ENCODE measurements at regions not wholly inside any gene's neighbourhood (a gene's known extent, or its start where the extent isn't known, plus 50 kb on each side); places are given as distances from the start of the nearest gene placed in this dataset.

DNA sequence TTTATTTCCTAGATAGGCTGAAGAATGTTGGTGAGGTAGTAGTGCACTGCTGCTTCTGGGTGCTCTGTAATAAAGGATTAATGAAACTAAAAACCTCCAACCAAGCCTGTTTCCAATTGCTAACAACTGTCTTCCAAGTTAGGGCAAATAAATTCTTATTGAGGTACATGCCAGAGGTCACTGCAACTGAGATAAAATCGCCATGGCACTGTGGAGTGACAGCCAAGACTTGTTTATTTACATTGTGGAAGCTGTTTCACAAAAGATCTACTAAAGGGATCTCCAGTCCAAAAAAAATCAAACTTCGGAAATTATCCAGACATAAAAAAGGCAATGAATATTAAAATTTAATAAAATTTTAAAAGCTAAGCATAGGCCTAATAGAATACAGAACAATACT lies 65.2 kb downstream of the HYCC1 start:
- CTCF ChIA-PET = no interaction called here
- H3K27ac ChIP-seq (ENCODE audit: low read length) = no peak overlapping the region

DNA sequence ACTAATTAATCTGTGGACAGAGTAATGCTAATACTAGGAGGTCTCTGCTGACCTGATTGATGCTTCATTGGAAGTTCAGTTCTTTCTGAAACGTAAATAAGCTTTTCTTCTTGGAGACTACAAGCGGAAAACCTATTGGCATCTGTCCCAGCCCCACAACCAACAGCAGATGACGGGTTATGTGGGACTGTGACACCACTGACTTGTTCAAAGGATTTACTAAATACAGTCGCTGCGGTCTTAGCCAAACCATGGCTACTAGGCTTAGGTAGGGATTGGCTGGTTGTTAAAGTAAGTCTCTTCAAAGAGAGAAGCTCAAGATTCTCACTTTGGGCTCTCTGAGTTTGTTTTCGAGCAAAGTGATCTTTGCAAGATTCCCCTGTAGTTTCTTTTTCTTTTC lies 68.3 kb downstream of the HYCC1 start:
- Histone ChIP-seq H3K4me1 (ENCODE audit: control insufficient read depth in 1 of 2, extremely low read depth in 1 of 2, insufficient read depth in 2 of 2, low read length in 2 of 2) (no peaks in the 10 kb centered on the region), H3K36me3 (ENCODE audit: control insufficient read depth in 2 of 2, extremely low read depth in 1 of 2, insufficient read depth in 1 of 2, low read length in 1 of 2) (peaks cover 0 to 2% of the 10 kb centered on the region in 2 donors), H3K27me3 (replicated peaks in 1 of 2; ENCODE audit: control insufficient read depth in 2 of 2, extremely low read depth in 1 of 2, insufficient read depth in 2 of 2, low read length in 1 of 2) (no peaks in the 10 kb centered on the region), H3K27ac (ENCODE audit: low read length) (no peak overlapping the region), H3K9me3 (no peaks in the 10 kb centered on the region), H3K4me3 (ENCODE audit: control insufficient read depth in 1 of 2, extremely low read depth in 1 of 2, low read length in 1 of 2) (no peak overlapping the region)
- DNase-seq = no peak
- H3K27ac Mint-ChIP-seq = no peak overlapping the region
- no peaks in the 10 kb centered on the region for H3K27me3 Mint-ChIP-seq
- H3K4me1 Mint-ChIP-seq = no peaks in the 10 kb centered on the region
- 100% methylated on average over 1 of the region's 6 CpGs for WGBS (ENCODE audit: insufficient coverage)
- no peaks in the 10 kb centered on the region for H3K9me3 Mint-ChIP-seq
- ChIA-PET POLR2A (no interaction called here), CTCF (interaction anchor here in 1 of 2 donors (0.6 kb wide), 1 partner anchor 44 kb away, joined by 3 read pairs; no protein-coding TSS in a partner anchor)
- H3K4me3 Mint-ChIP-seq = no peak overlapping the region
- peaks cover 29% of the 10 kb centered on the region for H3K36me3 Mint-ChIP-seq
- ATAC-seq (replicated peaks in 1 of 4) = no peak

More for the DNA sequence above, 65.2 kb downstream of the HYCC1 start:
- Mint-ChIP-seq H3K4me3 (no peak overlapping the region), H3K4me1 (no peaks in the 10 kb centered on the region), H3K27ac (no peak overlapping the region), H3K36me3 (peaks cover 22% of the 10 kb centered on the region), H3K27me3 (no peaks in the 10 kb centered on the region), H3K9me3 (no peaks in the 10 kb centered on the region)
- DNase-seq (no peak), ATAC-seq (replicated peaks in 1 of 4) (no peak)
- no peaks in the 10 kb centered on the region for H3K4me1 ChIP-seq (ENCODE audit: control insufficient read depth in 1 of 2, extremely low read depth in 1 of 2, insufficient read depth in 2 of 2, low read length in 2 of 2)
- no peaks in the 10 kb centered on the region for H3K9me3 ChIP-seq
- no peaks in the 10 kb centered on the region for H3K27me3 ChIP-seq (replicated peaks in 1 of 2; ENCODE audit: control insufficient read depth in 2 of 2, extremely low read depth in 1 of 2, insufficient read depth in 2 of 2, low read length in 1 of 2)
- no CpG with 5 or more reads among the region's 2 CpGs for WGBS (ENCODE audit: insufficient coverage)
- H3K4me3 ChIP-seq (ENCODE audit: control insufficient read depth in 1 of 2, extremely low read depth in 1 of 2, low read length in 1 of 2) = no peak overlapping the region
- H3K36me3 ChIP-seq (ENCODE audit: control insufficient read depth in 2 of 2, extremely low read depth in 1 of 2, insufficient read depth in 1 of 2, low read length in 1 of 2) = peaks cover 0 to 2% of the 10 kb centered on the region in 2 donors
- POLR2A ChIA-PET = no interaction called here

DNA sequence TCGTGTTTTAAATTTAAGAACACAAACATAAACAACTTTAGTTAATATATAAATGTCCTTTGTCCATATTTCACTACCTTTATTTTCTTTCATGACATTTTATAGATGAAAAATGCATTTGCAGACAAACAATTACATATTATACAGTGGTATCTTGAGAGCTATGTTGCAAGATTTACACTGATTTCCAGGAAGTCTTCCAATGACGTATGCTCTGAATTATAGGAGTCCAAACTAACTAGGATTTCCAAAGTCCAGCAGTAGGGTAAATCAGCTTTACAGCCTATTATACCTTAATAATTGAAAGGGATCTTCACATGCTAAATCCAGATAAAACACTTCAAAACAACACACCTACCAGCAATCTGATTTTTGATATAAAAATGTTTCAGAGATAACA lies 69.4 kb downstream of the HYCC1 start:
- Mint-ChIP-seq H3K4me3 (no peak overlapping the region), H3K36me3 (peaks cover 27% of the 10 kb centered on the region), H3K27ac (no peak overlapping the region), H3K4me1 (no peaks in the 10 kb centered on the region), H3K9me3 (no peaks in the 10 kb centered on the region), H3K27me3 (no peaks in the 10 kb centered on the region)
- Histone ChIP-seq H3K9me3 (no peaks in the 10 kb centered on the region), H3K27ac (ENCODE audit: low read length) (no peak overlapping the region), H3K4me1 (ENCODE audit: control insufficient read depth in 1 of 2, extremely low read depth in 1 of 2, insufficient read depth in 2 of 2, low read length in 2 of 2) (no peaks in the 10 kb centered on the region), H3K4me3 (ENCODE audit: control insufficient read depth in 1 of 2, extremely low read depth in 1 of 2, low read length in 1 of 2) (no peak overlapping the region), H3K36me3 (ENCODE audit: control insufficient read depth in 2 of 2, extremely low read depth in 1 of 2, insufficient read depth in 1 of 2, low read length in 1 of 2) (peaks cover 0 to 2% of the 10 kb centered on the region in 2 donors), H3K27me3 (replicated peaks in 1 of 2; ENCODE audit: control insufficient read depth in 2 of 2, extremely low read depth in 1 of 2, insufficient read depth in 2 of 2, low read length in 1 of 2) (no peaks in the 10 kb centered on the region)
- WGBS (ENCODE audit: insufficient coverage) = no CpG with 5 or more reads among the region's 2 CpGs
- ATAC-seq (replicated peaks in 1 of 4) (no peak), DNase-seq (no peak)
- CTCF ChIA-PET = no interaction called here
- POLR2A ChIA-PET = no interaction called here

DNA sequence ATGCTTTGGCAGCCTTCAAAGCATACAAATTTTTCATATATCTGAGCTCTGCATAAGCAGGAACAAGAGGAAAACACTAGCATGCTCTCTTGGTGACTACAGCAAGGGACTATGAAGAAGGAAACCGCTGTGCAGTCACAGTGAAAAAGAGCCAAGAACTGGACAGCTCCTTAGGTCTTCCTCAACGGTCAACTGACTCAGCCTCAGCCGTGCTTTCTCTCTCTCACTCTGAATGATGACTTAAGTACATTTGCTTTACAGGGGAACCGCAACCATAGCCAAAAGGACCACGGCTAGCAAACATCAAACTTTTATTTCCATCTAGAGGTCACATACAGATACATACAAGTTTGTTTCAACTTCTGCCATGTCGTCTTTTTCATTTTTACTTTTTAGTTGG lies 69.9 kb downstream of the HYCC1 start:
- Mint-ChIP-seq H3K4me1 (no peaks in the 10 kb centered on the region), H3K4me3 (no peak overlapping the region), H3K9me3 (no peaks in the 10 kb centered on the region), H3K36me3 (peaks cover 27% of the 10 kb centered on the region), H3K27me3 (no peaks in the 10 kb centered on the region), H3K27ac (no peak overlapping the region)
- ChIA-PET POLR2A (no interaction called here), CTCF (interaction anchor here in 1 of 2 donors (0.5 kb wide), 1 partner anchor 105 kb away, joined by 8 read pairs; no protein-coding TSS in a partner anchor)
- Histone ChIP-seq H3K9me3 (no peaks in the 10 kb centered on the region), H3K27me3 (replicated peaks in 1 of 2; ENCODE audit: control insufficient read depth in 2 of 2, extremely low read depth in 1 of 2, insufficient read depth in 2 of 2, low read length in 1 of 2) (no peaks in the 10 kb centered on the region), H3K27ac (ENCODE audit: low read length) (no peak overlapping the region), H3K4me1 (ENCODE audit: control insufficient read depth in 1 of 2, extremely low read depth in 1 of 2, insufficient read depth in 2 of 2, low read length in 2 of 2) (no peaks in the 10 kb centered on the region), H3K4me3 (ENCODE audit: control insufficient read depth in 1 of 2, extremely low read depth in 1 of 2, low read length in 1 of 2) (no peak overlapping the region), H3K36me3 (ENCODE audit: control insufficient read depth in 2 of 2, extremely low read depth in 1 of 2, insufficient read depth in 1 of 2, low read length in 1 of 2) (peaks cover 0 to 2% of the 10 kb centered on the region in 2 donors)
- ATAC-seq (replicated peaks in 1 of 4) (no peak), DNase-seq (no peak)
- 96% methylated on average over 3 of the region's 6 CpGs for WGBS (ENCODE audit: insufficient coverage)

DNA sequence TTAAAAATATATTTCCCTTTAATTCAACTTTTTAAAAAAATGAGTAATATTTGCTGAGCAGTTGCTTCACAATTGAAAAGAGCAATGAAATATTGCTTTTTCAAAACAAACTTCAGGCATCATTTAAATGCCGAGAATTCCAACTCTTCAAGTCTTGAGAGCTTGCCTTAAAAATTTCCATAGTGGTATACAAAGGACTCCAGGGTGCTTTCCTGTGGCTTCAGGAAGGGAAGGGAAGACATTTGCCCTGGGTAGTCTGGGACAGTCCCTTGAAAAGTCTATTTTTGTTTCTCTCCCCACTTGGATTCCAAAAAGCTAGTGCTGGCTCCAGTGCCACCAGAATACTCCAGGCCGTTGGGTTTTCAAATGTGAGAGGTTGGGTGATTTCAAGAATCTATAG lies 71.7 kb downstream of the HYCC1 start:
- Histone ChIP-seq H3K9me3 (no peaks in the 10 kb centered on the region), H3K4me1 (ENCODE audit: control insufficient read depth in 1 of 2, extremely low read depth in 1 of 2, insufficient read depth in 2 of 2, low read length in 2 of 2) (no peaks in the 10 kb centered on the region), H3K27ac (ENCODE audit: low read length) (no peak overlapping the region), H3K27me3 (replicated peaks in 1 of 2; ENCODE audit: control insufficient read depth in 2 of 2, extremely low read depth in 1 of 2, insufficient read depth in 2 of 2, low read length in 1 of 2) (no peaks in the 10 kb centered on the region), H3K4me3 (ENCODE audit: control insufficient read depth in 1 of 2, extremely low read depth in 1 of 2, low read length in 1 of 2) (no peak overlapping the region), H3K36me3 (ENCODE audit: control insufficient read depth in 2 of 2, extremely low read depth in 1 of 2, insufficient read depth in 1 of 2, low read length in 1 of 2) (peaks cover 0 to 2% of the 10 kb centered on the region in 2 donors)
- Mint-ChIP-seq H3K36me3 (peaks cover 24% of the 10 kb centered on the region), H3K27me3 (no peaks in the 10 kb centered on the region), H3K9me3 (no peaks in the 10 kb centered on the region), H3K4me1 (no peaks in the 10 kb centered on the region), H3K27ac (no peak overlapping the region), H3K4me3 (no peak overlapping the region)
- no peak for ATAC-seq (replicated peaks in 1 of 4)
- WGBS (ENCODE audit: insufficient coverage) = no CpG with 5 or more reads among the region's 2 CpGs
- ChIA-PET CTCF (interaction anchor here in 1 of 2 donors (0.5 kb wide), 1 partner anchor 8 kb away, joined by 5 read pairs; no protein-coding TSS in a partner anchor), POLR2A (no interaction called here)
- no peak for DNase-seq

DNA sequence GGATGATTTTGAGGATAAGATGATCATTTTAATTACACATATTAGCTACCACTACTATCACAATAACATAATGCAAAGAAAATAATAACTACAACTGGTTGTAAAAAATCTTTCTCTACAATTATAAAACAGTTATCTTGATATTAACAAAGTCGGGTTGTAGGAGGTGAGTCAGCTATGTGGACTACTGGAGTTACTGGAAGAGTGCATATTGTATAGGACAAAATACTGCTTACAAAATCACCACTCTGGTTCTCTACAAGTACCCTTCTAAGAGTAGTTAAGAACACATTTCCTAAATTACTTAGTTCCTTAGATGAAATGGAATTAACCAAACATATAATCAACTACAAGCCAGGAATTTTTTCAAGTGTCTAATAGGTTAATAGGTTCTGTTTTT lies 74.1 kb downstream of the HYCC1 start:
- H3K27me3 ChIP-seq (replicated peaks in 1 of 2; ENCODE audit: control insufficient read depth in 2 of 2, extremely low read depth in 1 of 2, insufficient read depth in 2 of 2, low read length in 1 of 2) = no peaks in the 10 kb centered on the region
- ChIA-PET POLR2A (no interaction called here), CTCF (no interaction called here)
- Mint-ChIP-seq H3K9me3 (no peaks in the 10 kb centered on the region), H3K27me3 (no peaks in the 10 kb centered on the region), H3K4me1 (no peaks in the 10 kb centered on the region), H3K36me3 (peaks cover 12% of the 10 kb centered on the region), H3K27ac (no peak overlapping the region), H3K4me3 (no peak overlapping the region)
- no peak overlapping the region for H3K4me3 ChIP-seq (ENCODE audit: control insufficient read depth in 1 of 2, extremely low read depth in 1 of 2, low read length in 1 of 2)
- no peaks in the 10 kb centered on the region for H3K36me3 ChIP-seq (ENCODE audit: control insufficient read depth in 2 of 2, extremely low read depth in 1 of 2, insufficient read depth in 1 of 2, low read length in 1 of 2)
- WGBS (ENCODE audit: insufficient coverage) = no CpG with 5 or more reads among the region's 1 CpG
- no peak for DNase-seq
- no peak for ATAC-seq (replicated peaks in 1 of 4)
- H3K4me1 ChIP-seq (ENCODE audit: control insufficient read depth in 1 of 2, extremely low read depth in 1 of 2, insufficient read depth in 2 of 2, low read length in 2 of 2) = no peaks in the 10 kb centered on the region
- H3K9me3 ChIP-seq = no peaks in the 10 kb centered on the region
- H3K27ac ChIP-seq (ENCODE audit: low read length) = no peak overlapping the region

DNA sequence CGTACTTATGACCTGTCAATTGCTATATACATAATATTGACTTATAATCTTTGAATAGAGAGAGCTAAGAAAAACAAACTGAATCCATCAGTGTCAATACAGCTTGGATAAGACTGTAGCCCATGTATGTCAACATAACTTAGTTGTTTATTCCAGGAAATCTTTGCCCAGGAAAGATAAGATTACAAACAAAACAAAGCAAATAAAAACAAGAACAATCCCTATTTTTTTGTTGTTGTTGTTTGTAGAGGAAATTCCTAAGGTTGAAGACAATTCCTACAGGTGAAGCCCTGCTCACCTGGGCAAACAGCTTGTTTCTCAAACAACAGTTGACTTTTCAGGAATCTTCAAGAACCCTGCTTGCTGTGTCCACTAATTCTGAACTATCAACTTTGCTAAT lies 76.0 kb downstream of the HYCC1 start:
- no peak overlapping the region for H3K27ac Mint-ChIP-seq

More for the DNA sequence above, 76.0 kb downstream of the HYCC1 start:
- no peak for DNase-seq
- Histone ChIP-seq H3K36me3 (ENCODE audit: control insufficient read depth in 2 of 2, extremely low read depth in 1 of 2, insufficient read depth in 1 of 2, low read length in 1 of 2) (no peaks in the 10 kb centered on the region), H3K4me1 (ENCODE audit: control insufficient read depth in 1 of 2, extremely low read depth in 1 of 2, insufficient read depth in 2 of 2, low read length in 2 of 2) (no peaks in the 10 kb centered on the region), H3K9me3 (no peaks in the 10 kb centered on the region), H3K4me3 (ENCODE audit: control insufficient read depth in 1 of 2, extremely low read depth in 1 of 2, low read length in 1 of 2) (no peak overlapping the region), H3K27ac (ENCODE audit: low read length) (no peak overlapping the region), H3K27me3 (replicated peaks in 1 of 2; ENCODE audit: control insufficient read depth in 2 of 2, extremely low read depth in 1 of 2, insufficient read depth in 2 of 2, low read length in 1 of 2) (no peaks in the 10 kb centered on the region)
- Mint-ChIP-seq H3K9me3 (no peaks in the 10 kb centered on the region), H3K4me3 (no peak overlapping the region), H3K27me3 (no peaks in the 10 kb centered on the region), H3K4me1 (no peaks in the 10 kb centered on the region), H3K36me3 (peaks cover 8% of the 10 kb centered on the region)
- CTCF ChIA-PET = no interaction called here
- no CpG with 5 or more reads among the region's 1 CpG for WGBS (ENCODE audit: insufficient coverage)
- POLR2A ChIA-PET = interaction anchor here in 1 of 2 donors (0.6 kb wide), 1 partner anchor 19 kb away, joined by 5 read pairs; no protein-coding TSS in a partner anchor
- no peak for ATAC-seq (replicated peaks in 1 of 4)

All from T-cell (primary cell).